GM12892 (cell line): ENCODE measurements at regions not wholly inside any gene's neighbourhood (a gene's known extent, or its start where the extent isn't known, plus 50 kb on each side); places are given as distances from the start of the nearest gene placed in this dataset.
"Not testable (repeated sequence)": the region's sequence is repeated elsewhere in the genome, so short reads cannot be mapped to it uniquely, and the experiment has no call there.

Experiments used
- POLR2A ChIP-seq: IDR thresholded peaks from 2 replicates; pipeline ENCODE4 v1.6.1; 2011; ENCODE audit warnings: low read depth, low read length, control low read depth
- POLR2AphosphoS5 ChIP-seq: IDR thresholded peaks from 2 replicates; pipeline ENCODE4 v1.6.1; 2011; ENCODE audit warnings: low read depth, low read length, control low read depth
- TAF1 ChIP-seq: IDR thresholded peaks from 2 replicates; pipeline ENCODE4 v1.6.1; 2011; ENCODE audit warnings: low read depth, mild to moderate bottlenecking, control low read depth, low read length, borderline replicate concordance

- not testable (repeated sequence) for TF ChIP-seq POLR2A, TAF1, POLR2AphosphoS5
Measured at GRCh38 chr5:20721286-20721685, 733.3 kb upstream of the CDH18 start.
